K562 (cell line): ENCODE measurements at regions not wholly inside any gene's neighbourhood (a gene's known extent, or its start where the extent isn't known, plus 50 kb on each side); places are given as distances from the start of the nearest gene placed in this dataset.

Experiments used
- ATAC-seq: fragments of 200-7000 bp; cut with Tn5 transposase; 3 replicates; pipeline ENCODE4 v1.9.1; 2020; ENCODE audit warnings: moderate library complexity
- BruUV-seq: library from RNA; stranded (reverse); fragments of 400-500 nt; replicated peaks from 2 replicates; lab custom pipeline; 2021; lab: Mats Ljungman, UMichigan
- CTCF ChIA-PET: fragments of 300-600 bp; formaldehyde crosslinking; extraction: SDS; loops from one replicate; lab custom pipeline; 2021; ENCODE audit warnings: low intra/inter-chr PET ratio; lab: Yijun Ruan, JAX
- POLR2A ChIA-PET: fragments of 300-600, 350-650 bp; sonication (Branson Sonifier 250); formaldehyde crosslinking; extraction: SDS; loops from one replicate; lab custom pipeline; 2021; ENCODE audit warnings: antibody characterized with exemption, inconsistent platforms; lab: Yijun Ruan, JAX
- DNase-seq, 4 experiments: peaks; one replicate each; pipeline versions ENCODE4 v3.0.0 to v3.0.0-alpha.2; 2011 to 2018; ENCODE audit warnings: low spot score in 3 of 4, mixed read lengths in 3 of 4; ENCODE audit errors: extremely low read depth in 1 of 4
- FAIRE-seq: peaks from 2 replicates; lab custom pipeline; 2011; peaks lifted over from hg19 to GRCh38; lab: Jason Lieb, UNC
- H2AFZ ChIP-seq: 2 replicates; pipeline ENCODE4 v1.6.0; 2011; ENCODE audit warnings: low read depth, low read length, control low read depth, inconsistent platforms
- H3K27ac ChIP-seq: fragments of 200-600 bp; 3 replicates; pipeline ENCODE4 v1.8.0; 2011; ENCODE audit warnings: low read depth, mild to moderate bottlenecking, control low read depth, inconsistent platforms, low read length, moderate library complexity, mixed read lengths; ENCODE audit errors: extremely low read depth
- H3K27me3 ChIP-seq, 2 experiments: fragments of 300-600 bp in 1 of 2; 2 replicates in 1 of 2; 3 replicates in 1 of 2; pipeline versions ENCODE4 v1.6.0 to v1.8.0; 2011; ENCODE audit warnings: inconsistent platforms in 2 of 2, low read length in 2 of 2, mild to moderate bottlenecking in 1 of 2, mixed read lengths in 1 of 2, moderate library complexity in 1 of 2; ENCODE audit not compliant: control insufficient read depth in 2 of 2, insufficient read depth in 2 of 2
- H3K36me3 ChIP-seq: fragments of 300-600 bp; 3 replicates; pipeline ENCODE4 v1.8.0; 2011; ENCODE audit warnings: mild to moderate bottlenecking, low read length, inconsistent platforms; ENCODE audit not compliant: control insufficient read depth, insufficient read depth
- H3K4me1 ChIP-seq, 2 experiments: fragments of 200-600 bp in 1 of 2; replicated peaks in 1 of 2; 2 replicates in 1 of 2; 3 replicates in 1 of 2; pipeline versions ENCODE4 v1.5.1 to v1.8.0; 2011; ENCODE audit warnings: inconsistent platforms in 2 of 2, low read length in 2 of 2, mild to moderate bottlenecking in 1 of 2, mixed read lengths in 1 of 2, moderate library complexity in 1 of 2; ENCODE audit not compliant: control insufficient read depth in 2 of 2, insufficient read depth in 2 of 2
- H3K4me2 ChIP-seq: 2 replicates; pipeline ENCODE4 v1.6.1; 2011; ENCODE audit warnings: low read length, control low read depth, inconsistent platforms, mixed read lengths; ENCODE audit not compliant: insufficient read depth
- H3K4me3 ChIP-seq: fragments of 200-600 bp; sonication (generic), shearing (Covaris generic); 2 replicates; pipeline ENCODE4 v1.5.1; 2016; ENCODE audit warnings: control low read depth, inconsistent platforms
- H3K79me2 ChIP-seq: fragments of 200-600 bp; 3 replicates; pipeline ENCODE4 v1.8.0; 2011; ENCODE audit warnings: low read length, inconsistent platforms; ENCODE audit not compliant: control insufficient read depth, insufficient read depth
- H3K9ac ChIP-seq, 2 experiments: 2 replicates each; pipeline versions ENCODE4 v1.6.0 to v1.6.1; 2011; ENCODE audit warnings: low read depth in 2 of 2, low read length in 2 of 2, control low read depth in 1 of 2, inconsistent platforms in 1 of 2, mild to moderate bottlenecking in 1 of 2, mixed read lengths in 1 of 2; ENCODE audit not compliant: insufficient read depth in 1 of 2
- H3K9me1 ChIP-seq: one replicate; pipeline ENCODE4 v1.6.0; 2011; ENCODE audit warnings: inconsistent platforms, mild to moderate bottlenecking, low read length, moderate library complexity; ENCODE audit not compliant: control insufficient read depth, insufficient read depth
- H3K9me3 ChIP-seq: replicated peaks from 2 replicates; pipeline ENCODE4 v1.5.1; 2011; ENCODE audit warnings: low read depth, low read length, inconsistent platforms; ENCODE audit not compliant: control insufficient read depth, insufficient read depth
- H4K20me1 ChIP-seq: replicated peaks from 2 replicates; pipeline ENCODE4 v1.6.1; 2011; ENCODE audit warnings: low read length, inconsistent platforms, mixed read lengths; ENCODE audit not compliant: control insufficient read depth, insufficient read depth
- BCL6 ChIP-seq: fragments of 250-450 bp; sonication (Bioruptor Pico); IDR thresholded peaks from 2 replicates; pipeline ENCODE4 v1.4.0; 2020
- GTF2A2 ChIP-seq: IDR thresholded peaks from 2 replicates; pipeline ENCODE4 v1.6.1; 2016; ENCODE audit warnings: mild to moderate bottlenecking, missing genetic modification characterization, missing compliant biosample characterization
- MTA1 ChIP-seq: fragments of 450-650 bp; IDR thresholded peaks from 2 replicates; pipeline ENCODE4 v1.6.1; 2017; ENCODE audit warnings: borderline replicate concordance
- NR4A1 ChIP-seq, 2 experiments: fragments of 250-450 bp in 1 of 2; fragments of 450-650 bp in 1 of 2; sonication (Bioruptor Pico) in 1 of 2; IDR thresholded peaks; 2 replicates each; pipeline versions ENCODE4 v1.4.0 to v1.6.1; 2016 to 2020; ENCODE audit warnings: mild to moderate bottlenecking in 2 of 2, missing compliant biosample characterization in 1 of 2, missing genetic modification characterization in 1 of 2, moderate library complexity in 1 of 2
- SIN3B ChIP-seq: fragments of 450-650 bp; IDR thresholded peaks from 2 replicates; pipeline ENCODE4 v1.6.1; 2017; ENCODE audit warnings: low read depth, mild to moderate bottlenecking, moderate library complexity
- TCF7L2 ChIP-seq: fragments of 150-350 bp; IDR thresholded peaks from 2 replicates; pipeline ENCODE4 v1.6.1; 2016; ENCODE audit warnings: low read depth, mild to moderate bottlenecking, low read length, moderate library complexity
- THRA ChIP-seq: fragments of 450-650 bp; IDR thresholded peaks from 2 replicates; pipeline ENCODE4 v1.6.1; 2017; ENCODE audit warnings: mild to moderate bottlenecking, moderate library complexity
- THRAP3 ChIP-seq: fragments of 450-650 bp; IDR thresholded peaks from 2 replicates; pipeline ENCODE4 v1.6.1; 2016; ENCODE audit warnings: mild to moderate bottlenecking, inconsistent platforms, borderline replicate concordance
- USF2 ChIP-seq: sonication (generic); formaldehyde crosslinking; IDR thresholded peaks from 2 replicates; pipeline ENCODE4 v1.5.0; 2020; ENCODE audit warnings: missing genetic modification reagents
- ZNF23 ChIP-seq: fragments of 250-450 bp; sonication (Bioruptor Pico); IDR thresholded peaks from 2 replicates; pipeline ENCODE4 v1.4.0; 2020; ENCODE audit warnings: mild to moderate bottlenecking
- WGBS: fragments of 100-300 bp; shearing (Covaris generic); methylation state at CpG from one replicate; pipeline ENCODE4 v1.1.6; 2016; ENCODE audit warnings: low coverage, mixed read lengths; ENCODE audit not compliant: insufficient coverage; ENCODE audit errors: missing lambda C conversion rate; 5-methylcytosine and 5-hydroxymethylcytosine counted together
- in situ Hi-C: fragments of 300-500 bp; cut with MboI; formaldehyde crosslinking; loops from 4 replicates; pipeline ENCODE4 v1.15.0; 2018; ENCODE audit warnings: inconsistent platforms, mixed read lengths
- intact Hi-C: fragments of 100-400 bp; cut with micrococcal nuclease; formaldehyde crosslinking; loops from 2 replicates; pipeline ENCODE4 v1.14.2; 2022

DNA sequence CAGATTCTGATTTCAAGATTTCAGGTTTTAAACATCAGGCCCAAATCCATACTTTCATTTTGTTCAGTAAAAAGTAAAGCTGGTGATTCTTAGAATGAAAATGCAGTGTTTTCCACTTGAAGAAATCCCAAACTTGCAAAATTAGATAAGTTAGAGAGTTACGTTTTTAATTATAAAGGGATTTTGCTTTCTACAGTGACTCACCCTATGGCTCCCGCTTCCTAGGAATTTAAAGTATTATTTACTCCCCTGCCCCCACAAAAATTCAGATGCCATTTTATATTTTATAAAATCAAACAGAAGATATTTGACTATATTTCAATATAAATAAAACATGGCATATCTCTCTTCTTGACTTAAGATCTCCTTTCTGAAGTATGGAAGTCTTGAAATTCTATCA lies 402.9 kb downstream of the ZSWIM6 start:
- intact Hi-C loops: no loop called here
- Histone ChIP-seq H3K27me3 (0 out of 5 replicates have a peak, but pooled peaks cover 3 to 11% of the 10 kb centered on the region in 2 experiments), H3K4me1 (no peaks in the 10 kb centered on the region), H4K20me1 (no peaks in the 10 kb centered on the region; the same call in 1 of the 2 replicates), H3K4me2 (no peak overlapping the region), H3K9ac (no peak overlapping the region), H3K4me3 (no peak overlapping the region), H3K36me3 (no peaks in the 10 kb centered on the region), H3K27ac (no peak overlapping the region), H3K79me2 (no peaks in the 10 kb centered on the region), H3K9me1 (no peaks in the 10 kb centered on the region), H2AFZ (no peak overlapping the region)
- in situ Hi-C loops: no loop called here
- ATAC-seq (no peak), FAIRE-seq (no peak), DNase-seq (no peak)
- 0% methylated on average over 2 of the region's 2 CpGs for WGBS
- POLR2A ChIA-PET: no interaction called here
- BruUV-seq: no TSS peak
- TF ChIP-seq SIN3B (no peak), ZNF23 (CRISPR knock-in tag) (no peak), NR4A1 (CRISPR knock-in tag; IDR thresholded peaks at IDR 0.05) (no peak), NR4A1 (tag; IDR thresholded peaks at IDR 0.05) (no peak), THRAP3 (no peak), GTF2A2 (tag) (no peak), TCF7L2 (no peak), THRA (no peak), USF2 (no peak), MTA1 (no peak), BCL6 (CRISPR knock-in tag) (no peak)
- TF ChIP-seq, all 486 proteins: peak for 0
- no peaks in the 10 kb centered on the region for H3K9me3 ChIP-seq
- CTCF ChIA-PET: no interaction called here
